Stomach (tissue), 4 donors: ENCODE measurements at regions not wholly inside any gene's neighbourhood (a gene's known extent, or its start where the extent isn't known, plus 50 kb on each side); places are given as distances from the start of the nearest gene placed in this dataset.

Source experiments
- CTCF ChIP-seq, 7 experiments: fragments of 450-650 bp in 4 of 7; fragments of 200-600 bp in 3 of 7; sonication (generic) in 3 of 7; IDR thresholded peaks; one replicate each; pipeline ENCODE4 v1.5.1; 2016 to 2019; ENCODE audit warnings: antibody characterized with exemption in 7 of 7, control low read depth in 2 of 7, mild to moderate bottlenecking in 1 of 7
- EP300 ChIP-seq: sonication (generic); formaldehyde crosslinking; IDR thresholded peaks from one replicate; pipeline ENCODE4 v1.6.1; 2017; ENCODE audit warnings: antibody characterized with exemption
- POLR2A ChIP-seq, 4 donors: fragments of 450-650 bp; IDR thresholded peaks; one replicate each; pipeline ENCODE4 v1.6.1; 2016; ENCODE audit warnings: antibody characterized with exemption in 4 of 4, control low read depth in 2 of 4, mild to moderate bottlenecking in 1 of 4, moderate library complexity in 1 of 4
- POLR2AphosphoS5 ChIP-seq, 3 donors: sonication (generic); formaldehyde crosslinking; IDR thresholded peaks; one replicate each; pipeline ENCODE4 v1.6.1; 2016; ENCODE audit warnings: antibody characterized with exemption in 3 of 3

GRCh38 chr5:125928663-125929062 is 494.5 kb upstream of the GRAMD2B start:
- no peak for TF ChIP-seq CTCF (IDR thresholded peaks at IDR 0.05)
- TF ChIP-seq POLR2A (IDR thresholded peaks at IDR 0.05) = no peak
- no peak for TF ChIP-seq POLR2AphosphoS5 (IDR thresholded peaks at IDR 0.05)
- no peak for TF ChIP-seq EP300
